PC-3 (cell line): ENCODE measurements at regions not wholly inside any gene's neighbourhood (a gene's known extent, or its start where the extent isn't known, plus 50 kb on each side); places are given as distances from the start of the nearest gene placed in this dataset.

ENCODE experiments used
- ATAC-seq: fragments of 200-7000 bp; cut with Tn5 transposase; 2 replicates; pipeline ENCODE4 v1.9.1; 2020; ENCODE audit warnings: mild to moderate bottlenecking, moderate library complexity
- BruUV-seq: library from RNA; stranded (reverse); fragments of 400-500 nt; replicated peaks from 2 replicates; lab custom pipeline; 2021; lab: Mats Ljungman, UMichigan
- CTCF ChIA-PET: fragments of 300-600 bp; sonication (Branson Sonifier 250); formaldehyde crosslinking; loops from one replicate; lab custom pipeline; 2022; ENCODE audit warnings: antibody characterized with exemption; lab: Charles Lee
- POLR2A ChIA-PET: fragments of 300-600 bp; sonication (Branson Sonifier 250); formaldehyde crosslinking; loops from one replicate; lab custom pipeline; 2022; ENCODE audit warnings: antibody characterized with exemption; ENCODE audit not compliant: unreplicated experiment; lab: Charles Lee
- DNase-seq: peaks from one replicate; pipeline ENCODE4 v3.0.0-alpha.2; 2015
- H2AFZ ChIP-seq: fragments of 300-600 bp; sonication (generic); 2 replicates; pipeline ENCODE4 v1.6.0; 2016; ENCODE audit warnings: antibody characterized with exemption, low read length
- H3F3A ChIP-seq: fragments of 300-600 bp; sonication (generic); one replicate; pipeline ENCODE4 v1.6.0; 2017; ENCODE audit warnings: antibody characterized with exemption, low read length, control low read depth, mild to moderate bottlenecking; ENCODE audit not compliant: unreplicated experiment
- H3K27ac ChIP-seq: fragments of 300-600 bp; sonication (generic); 2 replicates; pipeline ENCODE4 v1.5.1; 2016; ENCODE audit warnings: mild to moderate bottlenecking, low read length
- H3K27me3 ChIP-seq: fragments of 300-600 bp; sonication (generic); 2 replicates; pipeline ENCODE4 v1.6.1; 2016; ENCODE audit warnings: low read length, mixed read lengths
- H3K36me3 ChIP-seq: fragments of 300-600 bp; sonication (generic); 2 replicates; pipeline ENCODE4 v1.6.1; 2016; ENCODE audit warnings: low read depth, mixed run types, low read length, mixed read lengths
- H3K4me1 ChIP-seq: fragments of 300-600 bp; sonication (generic); 2 replicates; pipeline ENCODE4 v1.5.1; 2016; ENCODE audit warnings: low read length; ENCODE audit not compliant: insufficient read depth
- H3K4me2 ChIP-seq: fragments of 300-600 bp; sonication (generic); 2 replicates; pipeline ENCODE4 v1.6.0; 2016; ENCODE audit warnings: low read length
- H3K4me3 ChIP-seq: fragments of 300-600 bp; sonication (generic); 2 replicates; pipeline ENCODE4 v1.5.1; 2016; ENCODE audit warnings: mild to moderate bottlenecking, low read length, mixed read lengths
- H3K79me2 ChIP-seq: fragments of 300-600 bp; sonication (generic); 2 replicates; pipeline ENCODE4 v1.6.1; 2017; ENCODE audit warnings: low read length, mixed read lengths
- H3K9ac ChIP-seq: fragments of 300-600 bp; sonication (generic); 2 replicates; pipeline ENCODE4 v1.6.0; 2016; ENCODE audit warnings: mild to moderate bottlenecking, low read length
- H3K9me2 ChIP-seq: fragments of 300-600 bp; sonication (generic); replicated peaks from 2 replicates; pipeline ENCODE4 v1.6.1; 2016; ENCODE audit warnings: mixed run types, low read length, mixed read lengths
- H3K9me3 ChIP-seq: fragments of 300-600 bp; sonication (generic); 2 replicates; pipeline ENCODE4 v1.6.1; 2016; ENCODE audit warnings: low read length, mixed read lengths
- H4K20me1 ChIP-seq: fragments of 300-600 bp; sonication (generic); 2 replicates; pipeline ENCODE4 v1.6.1; 2016; ENCODE audit warnings: low read length, mixed read lengths
- CTCF ChIP-seq: fragments of 300-600 bp; sonication (generic); conservative IDR thresholded peaks from 2 replicates; pipeline ENCODE4 v1.5.1; 2017; ENCODE audit warnings: antibody characterized with exemption, low read depth, mild to moderate bottlenecking, low read length
- EZH2 ChIP-seq: fragments of 300-600 bp; sonication (generic); IDR thresholded peaks from one replicate; pipeline ENCODE4 v1.6.1; 2017; ENCODE audit warnings: antibody characterized with exemption, mild to moderate bottlenecking, low read length; ENCODE audit not compliant: unreplicated experiment
- EZH2phosphoT487 ChIP-seq: fragments of 300-600 bp; sonication (generic); IDR thresholded peaks from 2 replicates; pipeline ENCODE4 v1.6.1; 2018; ENCODE audit warnings: mild to moderate bottlenecking, antibody characterized with exemption, low read length, borderline replicate concordance
- intact Hi-C: fragments of 100-400 bp; cut with micrococcal nuclease; formaldehyde crosslinking; loops from 2 replicates; pipeline ENCODE4 v1.9.0; 2023

- H3K27me3 ChIP-seq: no peaks in the 10 kb centered on the region
- H3K9me3 ChIP-seq: no peaks in the 10 kb centered on the region
- intact Hi-C loops: loop anchor here (5.0 kb wide), 2 partner anchors 88 to 238 kb away; no protein-coding TSS in a partner anchor
- DNase-seq: no peak
- no peaks in the 10 kb centered on the region for H3K36me3 ChIP-seq
- no peak for ATAC-seq
- TF ChIP-seq CTCF (no peak), EZH2phosphoT487 (no peak), EZH2 (no peak)
- peak overlapping the region; percentile 94 for H3K4me3 ChIP-seq
- H3F3A ChIP-seq: no peaks in the 10 kb centered on the region
- H3K27ac ChIP-seq: no peak overlapping the region
- peak overlapping the region; percentile 98 for H3K4me2 ChIP-seq
- H3K4me1 ChIP-seq: peaks cover 12% of the 10 kb centered on the region
- H3K9ac ChIP-seq: peak overlapping the region; percentile 78; the same call in 1 of the 2 replicates
- peaks cover 20% of the 10 kb centered on the region; the same call in 1 of the 2 replicates for H4K20me1 ChIP-seq
- peak overlapping the region; percentile 97 for H2AFZ ChIP-seq
- ChIA-PET CTCF (interaction anchor here (0.7 to 2.2 kb wide), 8 partner anchors 124 to 332 kb away, joined by 3 to 15 read pairs (median 6); no protein-coding TSS in a partner anchor), POLR2A (no interaction called here)
- peaks cover 41% of the 10 kb centered on the region for H3K79me2 ChIP-seq
- no peaks in the 10 kb centered on the region for H3K9me2 ChIP-seq
- TSS peak; percentile 15 for BruUV-seq
Measured at GRCh38 chr2:134119117-134119712, 134.7 kb upstream of the MGAT5 start.

- ChIA-PET CTCF (interaction anchor here (0.8 to 1.7 kb wide), 4 partner anchors 124 to 331 kb away, joined by 3 to 11 read pairs (median 5); no protein-coding TSS in a partner anchor), POLR2A (no interaction called here)
- Histone ChIP-seq H2AFZ (peak overlapping the region; percentile 97), H3K9me2 (no peaks in the 10 kb centered on the region), H4K20me1 (peaks cover 21% of the 10 kb centered on the region; the same call in 1 of the 2 replicates), H3K27me3 (no peaks in the 10 kb centered on the region), H3K27ac (0 out of 2 replicates have a peak overlapping the region, but pooled peaks have one; percentile 40), H3K4me3 (peak overlapping the region; percentile 94), H3K9me3 (no peaks in the 10 kb centered on the region), H3K36me3 (no peaks in the 10 kb centered on the region), H3K79me2 (peaks cover 47% of the 10 kb centered on the region), H3K4me2 (peak overlapping the region; percentile 98), H3K4me1 (peaks cover 12% of the 10 kb centered on the region), H3F3A (no peaks in the 10 kb centered on the region), H3K9ac (peak overlapping the region; percentile 78)
- ATAC-seq: peak; percentile 54
- intact Hi-C loops: loop anchor here (5.0 kb wide), 2 partner anchors 87 to 237 kb away; no protein-coding TSS in a partner anchor
- DNase-seq: peak; percentile 93
- no TSS peak for BruUV-seq
- TF ChIP-seq EZH2: no peak
- TF ChIP-seq CTCF: no peak
- no peak for TF ChIP-seq EZH2phosphoT487
Measured at GRCh38 chr2:134119713-134120405, 134.0 kb upstream of the MGAT5 start.
